NOMO-1 treated with DMSO at 0.1 percent for 48 hours (cell line): ENCODE measurements at regions not wholly inside any gene's neighbourhood (a gene's known extent, or its start where the extent isn't known, plus 50 kb on each side); places are given as distances from the start of the nearest gene placed in this dataset.
"Not testable (repeated sequence)": the region's sequence is repeated elsewhere in the genome, so short reads cannot be mapped to it uniquely, and the experiment has no call there.

ENCODE experiments used
- DNase-seq: peaks from one replicate; lab custom pipeline; 2025; ENCODE audit not compliant: unreplicated experiment; lab: John Stamatoyannopoulos, UW

DNA sequence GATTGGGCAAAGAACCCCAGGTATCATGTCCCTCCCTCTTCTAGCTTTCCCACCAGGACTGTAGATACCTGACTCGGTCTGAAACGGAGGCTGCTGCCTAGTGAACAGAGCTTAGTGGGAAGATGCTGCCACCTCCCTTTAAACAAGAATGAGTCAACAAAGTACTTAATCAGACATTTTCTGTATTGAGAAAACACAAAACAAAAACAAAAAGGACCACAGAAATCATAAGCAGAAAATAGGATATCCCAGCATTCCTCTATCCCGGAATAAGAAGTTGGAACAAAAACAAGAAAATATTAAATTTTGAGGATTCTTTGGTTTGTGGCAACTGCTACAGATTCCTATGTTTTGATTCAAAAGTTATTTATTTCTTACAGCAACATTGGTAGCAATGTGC, 51.7 kb upstream of the COL8A1 start:
- DNase-seq, result no peak

DNA sequence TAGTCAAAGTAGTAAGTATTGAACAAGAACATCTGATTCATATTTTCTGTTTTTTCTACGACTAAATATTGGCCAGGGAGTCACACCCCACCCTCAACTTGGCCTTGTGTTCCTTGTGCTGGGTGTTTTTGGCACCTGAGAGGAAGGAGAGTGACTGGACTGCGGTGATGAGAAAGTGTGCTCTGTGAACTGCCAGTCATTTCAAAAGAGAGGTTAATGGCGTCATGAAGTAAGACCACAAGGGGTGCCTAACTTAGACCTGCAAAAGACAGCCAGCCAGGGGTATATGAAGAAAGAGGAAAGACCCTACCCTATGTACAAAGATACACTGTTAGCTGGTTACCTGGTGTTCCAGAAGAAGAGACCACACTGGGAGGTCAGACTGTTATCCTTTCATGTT, 58.4 kb upstream of the COL8A1 start:
- DNase-seq, result no peak

DNA sequence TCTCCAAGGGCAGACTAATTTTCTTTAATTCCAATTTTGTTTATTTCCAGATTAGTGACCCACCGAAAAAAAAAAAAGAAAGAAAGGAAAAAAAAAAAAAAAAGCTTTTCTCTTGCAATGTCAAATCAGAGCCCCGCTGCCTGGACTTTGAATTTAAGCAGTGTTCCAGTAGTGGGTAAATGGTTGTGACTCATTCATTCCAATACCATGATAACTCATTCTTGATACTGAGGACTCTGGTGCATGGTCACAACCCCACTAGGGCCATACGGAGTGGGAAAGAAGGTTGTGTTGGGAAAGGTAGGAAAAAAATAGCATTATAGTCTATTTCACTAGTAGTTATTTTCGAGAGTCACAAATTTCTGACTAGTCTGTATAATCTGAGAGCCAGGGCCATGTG, 59.1 kb upstream of the COL8A1 start:
- no peak for DNase-seq

DNA sequence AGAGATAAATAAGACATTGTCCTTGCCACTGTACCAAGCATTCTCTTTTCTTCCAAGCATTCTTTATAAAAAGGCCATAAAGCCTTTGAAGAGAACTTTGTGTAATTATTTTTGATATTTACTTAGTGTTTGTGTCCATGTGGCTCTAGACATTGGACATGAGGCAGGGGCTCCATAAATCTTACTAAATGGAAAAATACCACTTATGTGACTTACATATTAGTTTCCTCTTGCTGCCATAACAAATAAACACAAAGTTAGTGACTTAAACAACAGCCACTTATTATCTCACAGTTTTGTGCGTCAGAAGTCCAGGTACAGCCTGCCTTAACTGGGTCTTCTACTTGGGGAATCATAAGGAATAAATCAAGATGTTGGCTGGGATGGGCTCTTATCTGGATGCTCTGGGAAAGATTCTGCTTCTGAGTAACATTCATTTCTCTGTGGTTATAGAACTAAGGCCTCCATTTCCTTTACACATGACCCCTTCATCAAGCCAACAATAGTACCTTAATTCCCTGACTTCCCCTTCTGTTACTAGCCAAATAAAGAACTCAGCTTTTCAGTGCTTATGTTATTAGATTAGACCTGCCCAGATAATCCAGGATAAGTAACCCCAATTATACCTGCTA, 59.9 kb upstream of the COL8A1 start:
- no peak for DNase-seq

DNA sequence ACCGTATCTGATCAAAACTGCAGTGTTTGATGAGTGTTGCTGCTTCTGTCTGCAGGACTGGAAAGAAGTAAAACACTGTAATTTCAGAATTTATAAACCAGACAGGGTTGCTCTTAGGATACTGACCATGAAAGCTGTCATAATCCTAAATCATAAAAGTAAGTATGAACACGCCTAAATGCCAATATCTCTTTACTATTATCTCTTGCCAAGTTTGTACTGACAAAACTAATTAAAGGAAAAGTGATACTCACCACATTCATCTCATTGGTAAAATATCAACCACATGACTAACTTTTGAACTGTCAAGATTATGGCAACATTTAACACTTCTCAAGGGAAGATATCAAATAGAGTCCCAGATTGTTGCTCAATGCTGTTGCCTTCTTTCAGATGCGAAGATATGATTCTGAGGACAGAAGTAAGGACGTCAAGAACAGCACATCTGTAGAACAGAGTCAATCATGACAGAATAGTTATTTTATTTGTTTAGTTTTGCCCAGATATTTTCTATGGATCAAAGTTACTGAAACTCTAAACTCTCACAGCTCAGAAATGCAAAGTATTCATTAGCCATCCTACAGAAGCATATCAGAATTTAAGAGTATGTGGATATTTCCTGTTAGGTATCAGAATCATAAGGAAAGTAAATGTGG, 61.4 kb upstream of the COL8A1 start:
- no peak for DNase-seq

- DNase-seq, result no peak
Measured at GRCh38 chr3:99575683-99576082, 62.7 kb upstream of the COL8A1 start.

GRCh38 chr3:99570061-99570460, 68.3 kb upstream of the COL8A1 start:
- no peak for DNase-seq

DNA sequence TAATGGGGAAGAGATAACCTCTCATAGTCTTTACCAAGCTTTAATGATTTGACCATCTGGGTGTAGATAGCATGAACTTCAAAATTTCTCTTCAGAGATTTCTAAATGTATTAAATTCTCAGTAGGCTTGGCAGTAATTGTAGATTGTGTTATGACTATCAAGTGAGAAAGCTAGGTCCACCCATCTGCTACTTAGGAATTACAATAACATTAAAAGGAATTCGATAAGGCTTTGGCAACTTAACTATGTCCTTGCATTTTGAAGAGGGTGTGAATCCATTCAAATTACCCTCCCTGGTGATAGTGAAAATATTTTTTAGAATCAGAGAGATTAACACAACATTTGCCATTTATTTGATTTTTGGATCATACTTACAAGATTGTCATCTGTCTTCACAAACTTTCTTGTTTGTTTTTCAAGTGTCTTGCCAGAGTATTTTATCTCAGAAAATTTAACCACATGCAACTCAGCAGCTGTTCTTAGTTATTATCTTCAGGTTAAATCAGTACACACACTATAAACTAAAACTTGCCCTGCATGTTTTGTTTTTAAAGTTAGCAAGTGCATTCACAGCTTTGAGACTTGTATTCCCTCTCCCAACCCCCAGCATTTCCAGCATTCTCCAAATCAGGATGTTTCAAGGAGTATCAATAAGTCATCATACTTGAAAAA, 69.6 kb upstream of the COL8A1 start:
- DNase-seq, result no peak

- no peak for DNase-seq
Measured at GRCh38 chr3:99565331-99565730, 73.1 kb upstream of the COL8A1 start.

DNA sequence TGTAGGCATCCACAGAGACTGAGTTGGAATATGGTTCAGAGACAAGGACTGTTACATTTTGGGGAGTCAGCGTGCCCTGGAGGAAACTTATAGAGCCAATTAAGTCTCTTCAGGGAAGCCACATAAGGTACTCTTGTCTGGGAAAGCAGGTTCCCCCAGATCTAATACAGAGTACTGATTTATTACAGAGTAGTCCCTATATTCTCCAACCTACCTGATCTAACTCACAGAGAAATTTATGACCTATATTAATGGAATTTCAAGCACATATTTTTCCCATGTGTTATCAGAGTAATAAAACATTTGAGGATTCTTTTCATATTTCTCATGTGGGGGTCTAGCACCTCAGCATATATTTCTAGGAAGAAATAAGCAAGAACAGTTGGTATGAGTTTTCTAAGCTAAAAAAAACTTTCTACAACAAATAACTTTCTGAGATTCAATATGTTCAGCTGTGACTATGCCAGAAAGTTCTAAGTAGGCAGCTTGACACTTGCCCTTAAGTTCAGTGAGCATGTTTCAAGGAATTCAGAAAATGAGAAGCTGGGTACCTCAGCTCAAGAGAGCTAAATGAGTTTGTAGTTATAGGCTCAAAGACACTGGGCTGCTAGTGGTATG, 75.3 kb upstream of the COL8A1 start:
- DNase-seq, result no peak

DNA sequence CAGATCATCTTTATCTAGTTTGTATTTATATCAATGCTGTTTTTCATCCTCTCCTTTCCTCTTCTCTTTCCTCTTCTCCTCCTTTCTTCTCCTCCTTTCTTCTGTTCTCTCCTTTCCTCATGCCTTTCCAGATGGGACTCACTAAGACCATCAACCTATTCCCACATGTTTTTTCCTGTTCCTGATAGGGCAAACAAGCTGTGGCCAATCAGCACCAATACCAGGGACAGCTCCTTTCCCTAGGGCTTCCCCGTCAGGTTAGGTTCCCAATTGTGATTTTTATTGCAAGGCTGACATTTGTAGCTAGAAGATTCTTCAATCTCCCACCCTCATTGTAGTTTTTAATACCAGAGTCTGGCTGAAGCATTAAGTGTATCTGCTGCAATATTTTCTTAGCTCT, 76.3 kb upstream of the COL8A1 start:
- DNase-seq, result no peak

- no peak for DNase-seq
Measured at GRCh38 chr3:99561056-99561455, 77.3 kb upstream of the COL8A1 start.

DNA sequence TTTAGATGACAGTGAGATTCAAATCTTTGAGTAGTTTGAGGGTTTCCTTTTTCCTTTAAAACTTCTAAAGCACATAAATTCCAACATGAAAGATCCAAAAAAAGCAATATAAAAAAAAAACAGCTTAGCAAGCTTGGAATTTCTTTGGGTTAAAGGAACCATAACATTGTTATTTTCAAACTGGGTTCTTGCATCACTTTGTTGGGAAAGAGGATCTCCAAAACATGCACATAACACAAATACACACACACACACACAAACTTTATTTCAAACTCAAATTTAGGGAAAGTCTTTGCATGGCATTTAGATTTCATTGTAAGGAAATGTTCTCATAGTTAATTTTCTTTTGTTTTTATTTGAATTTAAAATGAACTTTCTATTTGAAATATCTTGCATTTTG, 79.2 kb upstream of the COL8A1 start:
- DNase-seq, result no peak

DNA sequence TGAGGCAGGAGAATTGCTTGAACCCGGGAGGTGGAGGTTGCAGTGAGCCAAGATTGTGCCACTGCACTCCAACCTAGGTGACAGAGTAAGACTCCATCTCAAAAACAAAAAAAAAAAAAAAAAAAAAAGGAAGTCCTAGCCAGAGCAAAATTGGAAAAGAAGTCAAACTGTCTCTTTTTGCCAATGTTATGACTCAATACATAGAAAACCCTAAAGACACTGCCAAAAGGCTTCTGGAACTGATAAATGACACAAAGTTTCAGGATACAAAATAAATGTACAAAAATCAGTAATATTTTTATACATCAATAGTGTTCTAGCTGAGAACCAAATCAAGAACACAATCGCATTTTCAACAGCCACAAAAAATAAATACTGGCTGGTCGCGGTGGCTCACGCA, 82.5 kb upstream of the COL8A1 start:
- not testable (repeated sequence) for DNase-seq

DNA sequence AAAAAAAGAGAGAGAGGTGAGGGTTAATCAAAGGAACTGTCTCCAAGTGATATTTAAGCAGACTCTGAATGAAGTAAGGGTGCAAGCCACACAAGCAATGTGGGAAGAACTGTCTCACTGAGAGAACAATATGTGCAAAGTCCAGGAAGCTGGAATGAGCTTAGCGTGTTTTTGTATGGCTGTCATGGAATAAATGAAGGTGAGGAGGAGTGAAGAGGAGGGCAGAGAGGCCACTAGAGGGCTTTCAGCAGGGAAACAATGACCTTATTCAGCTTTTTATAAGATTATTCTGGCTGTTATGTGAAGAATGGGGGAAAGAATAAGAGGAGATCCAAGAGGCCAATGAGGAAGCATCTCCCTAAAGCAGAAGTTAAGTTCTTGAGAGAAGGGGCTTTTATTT, 86.9 kb upstream of the COL8A1 start:
- DNase-seq, result peak; percentile 14

DNA sequence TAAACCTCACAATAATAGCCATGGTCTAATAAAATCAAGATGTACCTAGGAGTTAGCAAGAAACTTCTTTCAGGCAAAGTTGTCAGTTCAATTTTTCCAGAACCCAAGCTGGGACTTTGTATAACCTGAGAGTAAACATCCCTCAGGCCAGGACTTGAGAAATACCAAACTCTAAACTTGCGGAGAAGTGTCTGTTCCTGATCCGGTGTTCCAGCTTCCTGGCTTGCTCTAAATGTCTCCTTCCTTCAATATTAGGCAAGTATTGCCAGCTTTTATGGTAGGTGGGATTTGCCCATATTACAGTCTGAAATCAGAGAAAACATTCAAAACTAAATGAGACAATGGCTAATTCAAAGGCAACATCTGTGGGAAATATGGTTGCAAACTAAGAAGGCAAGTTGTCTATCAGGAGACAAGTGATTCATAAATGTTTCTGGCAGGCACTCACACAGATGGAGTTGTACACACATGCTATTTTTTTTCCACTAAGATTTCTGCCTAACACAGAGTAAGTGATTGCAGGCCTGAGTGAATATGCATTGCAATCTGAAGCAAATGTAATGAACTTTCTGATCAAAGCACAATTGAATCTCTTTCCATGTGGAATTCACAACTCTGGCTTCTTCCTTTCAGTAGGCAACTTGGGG, 88.3 kb upstream of the COL8A1 start:
- no peak for DNase-seq

GRCh38 chr3:99549220-99549619, 89.2 kb upstream of the COL8A1 start:
- no peak for DNase-seq

- no peak for DNase-seq
Measured at GRCh38 chr3:99548674-99549073, 89.7 kb upstream of the COL8A1 start.

GRCh38 chr3:99545941-99546580, 92.3 kb upstream of the COL8A1 start:
- no peak for DNase-seq

- DNase-seq, result no peak
Measured at GRCh38 chr3:99544786-99545281, 93.6 kb upstream of the COL8A1 start.

DNA sequence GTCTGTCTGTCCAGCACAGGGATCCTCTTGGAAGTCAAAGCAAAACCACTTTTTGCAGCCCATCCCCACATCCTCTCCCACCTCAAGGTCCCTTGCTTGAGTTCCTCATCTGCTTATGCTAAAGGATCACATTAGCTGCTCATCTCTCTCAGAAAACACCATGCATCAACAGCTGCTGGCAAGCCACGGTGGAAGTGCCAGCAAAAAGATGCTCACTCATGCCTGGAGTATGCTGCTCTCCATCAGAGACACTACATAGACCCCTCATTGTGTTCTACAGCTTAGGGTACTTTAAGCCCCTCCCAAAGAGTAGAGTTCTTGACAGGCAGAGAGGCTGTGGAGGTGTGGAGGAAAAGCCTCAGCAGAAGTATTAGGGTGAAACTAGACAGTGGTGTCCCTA, 94.6 kb upstream of the COL8A1 start:
- DNase-seq, result no peak
